Ishikawa (cell line): ENCODE measurements at regions not wholly inside any gene's neighbourhood (a gene's known extent, or its start where the extent isn't known, plus 50 kb on each side); places are given as distances from the start of the nearest gene placed in this dataset.

Experiments used
- CEBPB ChIP-seq: IDR thresholded peaks from 2 replicates; pipeline ENCODE4 v1.6.1; 2012
- CREB1 ChIP-seq: IDR thresholded peaks from 2 replicates; pipeline ENCODE4 v1.6.1; 2012; ENCODE audit warnings: low read depth
- EGR1 ChIP-seq: IDR thresholded peaks from 2 replicates; pipeline ENCODE4 v1.6.1; 2012
- EP300 ChIP-seq: IDR thresholded peaks from 2 replicates; pipeline ENCODE4 v1.6.1; 2012; ENCODE audit warnings: borderline replicate concordance
- FOXM1 ChIP-seq: IDR thresholded peaks from 2 replicates; pipeline ENCODE4 v1.6.1; 2012; ENCODE audit warnings: low read depth, borderline replicate concordance
- NFIC ChIP-seq: IDR thresholded peaks from 2 replicates; pipeline ENCODE4 v1.6.1; 2012
- RAD21 ChIP-seq: IDR thresholded peaks from 2 replicates; pipeline ENCODE4 v1.6.1; 2012; ENCODE audit warnings: low read depth
- TAF1 ChIP-seq: IDR thresholded peaks from 2 replicates; pipeline ENCODE4 v1.6.1; 2012; ENCODE audit warnings: low read depth, mild to moderate bottlenecking
- TCF12 ChIP-seq: IDR thresholded peaks from 2 replicates; pipeline ENCODE4 v1.6.1; 2012; ENCODE audit warnings: low read depth
- TEAD4 ChIP-seq: IDR thresholded peaks from 2 replicates; pipeline ENCODE4 v1.6.1; 2012
- YY1 ChIP-seq: IDR thresholded peaks from 2 replicates; pipeline ENCODE4 v1.6.1; 2012; ENCODE audit warnings: low read depth
- ZBTB7A ChIP-seq: IDR thresholded peaks from 2 replicates; pipeline ENCODE4 v1.6.1; 2012; ENCODE audit warnings: low read depth
- TF ChIP-seq, protein P1 (sequence below): IDR thresholded peaks from 2 replicates; pipeline ENCODE4 v1.6.1; 2012
- TF ChIP-seq, protein P2 (sequence below): IDR thresholded peaks from 2 replicates; pipeline ENCODE4 v1.6.1; 2012
- TF ChIP-seq, protein P3 (sequence below): IDR thresholded peaks from 2 replicates; pipeline ENCODE4 v1.6.1; 2012; ENCODE audit warnings: low read depth, mild to moderate bottlenecking

DNA sequence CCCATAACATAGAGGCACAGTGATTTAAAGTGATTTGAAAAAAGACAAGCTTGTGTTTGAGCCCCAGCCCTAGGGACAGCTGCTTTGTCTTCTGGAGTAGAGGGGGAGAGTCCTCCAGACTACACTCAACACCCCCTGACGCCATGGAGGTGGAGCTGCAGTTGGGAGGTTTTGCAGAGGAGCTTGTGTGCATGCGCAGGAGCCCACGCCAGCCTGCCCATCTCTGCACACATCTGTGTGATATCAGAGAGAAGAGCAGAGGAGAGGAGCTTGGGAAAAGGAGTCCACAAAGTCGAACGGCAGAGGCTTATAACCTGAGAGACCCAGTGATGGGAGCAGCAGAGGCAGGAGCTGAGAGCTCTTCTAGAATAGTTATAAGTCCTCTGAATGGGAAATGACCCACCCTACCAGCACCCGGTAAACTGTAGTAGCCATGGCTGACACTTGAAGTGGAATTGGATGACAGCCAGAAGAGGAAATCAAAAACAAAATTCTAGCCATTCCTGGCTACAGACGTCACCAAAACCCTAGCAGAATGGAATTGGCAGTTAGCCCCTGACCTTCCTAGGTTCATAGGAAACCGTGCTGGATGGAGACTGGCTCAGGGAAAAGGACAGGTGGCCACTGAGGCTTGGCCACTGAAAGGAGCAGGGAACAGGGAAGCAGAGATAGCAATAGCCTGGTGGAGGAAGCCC lies 185.1 kb upstream of the VASH1 start:
- TF ChIP-seq FOXM1 = no peak
- no peak for TF ChIP-seq EP300
- no peak for TF ChIP-seq TCF12
- TF ChIP-seq, protein P1, sequence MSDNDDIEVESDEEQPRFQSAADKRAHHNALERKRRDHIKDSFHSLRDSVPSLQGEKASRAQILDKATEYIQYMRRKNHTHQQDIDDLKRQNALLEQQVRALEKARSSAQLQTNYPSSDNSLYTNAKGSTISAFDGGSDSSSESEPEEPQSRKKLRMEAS = no peak
- TF ChIP-seq EGR1 = no peak
- TF ChIP-seq, protein P2, sequence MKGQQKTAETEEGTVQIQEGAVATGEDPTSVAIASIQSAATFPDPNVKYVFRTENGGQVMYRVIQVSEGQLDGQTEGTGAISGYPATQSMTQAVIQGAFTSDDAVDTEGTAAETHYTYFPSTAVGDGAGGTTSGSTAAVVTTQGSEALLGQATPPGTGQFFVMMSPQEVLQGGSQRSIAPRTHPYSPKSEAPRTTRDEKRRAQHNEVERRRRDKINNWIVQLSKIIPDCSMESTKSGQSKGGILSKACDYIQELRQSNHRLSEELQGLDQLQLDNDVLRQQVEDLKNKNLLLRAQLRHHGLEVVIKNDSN = no peak
- no peak for TF ChIP-seq RAD21
- TF ChIP-seq CREB1 = no peak
- TF ChIP-seq TAF1 = no peak
- peak; percentile 75 for TF ChIP-seq TEAD4
- TF ChIP-seq, protein P3, sequence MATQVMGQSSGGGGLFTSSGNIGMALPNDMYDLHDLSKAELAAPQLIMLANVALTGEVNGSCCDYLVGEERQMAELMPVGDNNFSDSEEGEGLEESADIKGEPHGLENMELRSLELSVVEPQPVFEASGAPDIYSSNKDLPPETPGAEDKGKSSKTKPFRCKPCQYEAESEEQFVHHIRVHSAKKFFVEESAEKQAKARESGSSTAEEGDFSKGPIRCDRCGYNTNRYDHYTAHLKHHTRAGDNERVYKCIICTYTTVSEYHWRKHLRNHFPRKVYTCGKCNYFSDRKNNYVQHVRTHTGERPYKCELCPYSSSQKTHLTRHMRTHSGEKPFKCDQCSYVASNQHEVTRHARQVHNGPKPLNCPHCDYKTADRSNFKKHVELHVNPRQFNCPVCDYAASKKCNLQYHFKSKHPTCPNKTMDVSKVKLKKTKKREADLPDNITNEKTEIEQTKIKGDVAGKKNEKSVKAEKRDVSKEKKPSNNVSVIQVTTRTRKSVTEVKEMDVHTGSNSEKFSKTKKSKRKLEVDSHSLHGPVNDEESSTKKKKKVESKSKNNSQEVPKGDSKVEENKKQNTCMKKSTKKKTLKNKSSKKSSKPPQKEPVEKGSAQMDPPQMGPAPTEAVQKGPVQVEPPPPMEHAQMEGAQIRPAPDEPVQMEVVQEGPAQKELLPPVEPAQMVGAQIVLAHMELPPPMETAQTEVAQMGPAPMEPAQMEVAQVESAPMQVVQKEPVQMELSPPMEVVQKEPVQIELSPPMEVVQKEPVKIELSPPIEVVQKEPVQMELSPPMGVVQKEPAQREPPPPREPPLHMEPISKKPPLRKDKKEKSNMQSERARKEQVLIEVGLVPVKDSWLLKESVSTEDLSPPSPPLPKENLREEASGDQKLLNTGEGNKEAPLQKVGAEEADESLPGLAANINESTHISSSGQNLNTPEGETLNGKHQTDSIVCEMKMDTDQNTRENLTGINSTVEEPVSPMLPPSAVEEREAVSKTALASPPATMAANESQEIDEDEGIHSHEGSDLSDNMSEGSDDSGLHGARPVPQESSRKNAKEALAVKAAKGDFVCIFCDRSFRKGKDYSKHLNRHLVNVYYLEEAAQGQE = no peak
- no peak for TF ChIP-seq CEBPB
- no peak for TF ChIP-seq YY1
- TF ChIP-seq NFIC = peak; percentile 66
- TF ChIP-seq ZBTB7A = no peak

DNA sequence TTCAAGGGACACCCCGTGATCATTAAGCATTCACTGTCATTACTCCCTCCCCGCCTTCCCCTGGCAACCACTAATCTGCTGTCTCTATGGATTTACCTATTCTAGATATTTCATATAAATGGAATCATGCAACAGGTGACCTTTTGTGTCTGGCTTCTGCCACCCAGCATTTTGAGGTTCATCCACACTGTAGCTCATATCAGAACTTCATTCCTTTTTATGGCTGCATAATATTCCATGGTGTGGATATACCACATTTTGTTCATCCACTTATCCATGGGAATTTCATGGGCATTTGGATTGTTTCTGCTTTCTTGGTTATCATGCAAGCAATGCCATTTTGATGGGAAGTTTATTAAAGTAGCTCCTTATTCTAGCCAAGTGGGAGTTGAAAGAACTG lies 184.2 kb upstream of the VASH1 start:
- no peak for TF ChIP-seq CREB1

DNA sequence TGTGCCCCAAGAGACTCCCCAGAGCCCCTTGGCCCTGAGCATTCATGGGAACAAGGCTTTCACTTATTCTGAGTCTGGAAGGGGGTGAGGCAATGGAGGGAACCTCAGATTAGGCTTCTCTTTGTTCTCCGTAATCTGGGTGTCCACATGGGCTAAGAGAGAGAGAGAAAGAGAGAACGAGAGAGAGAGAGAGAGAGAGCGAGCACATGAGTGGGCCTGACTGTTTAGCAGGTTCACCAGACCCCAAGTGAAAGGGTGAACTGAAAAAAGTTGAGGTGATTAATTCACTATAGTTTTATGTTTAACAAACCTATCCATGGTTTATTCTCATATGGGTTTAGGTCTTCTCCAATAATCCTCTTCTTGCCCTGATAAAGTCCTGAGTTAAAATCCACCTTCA lies 183.4 kb upstream of the VASH1 start:
- no peak for TF ChIP-seq NFIC
- TF ChIP-seq, protein P3 = no peak
- TF ChIP-seq CEBPB = no peak
- TF ChIP-seq YY1 = no peak
- TF ChIP-seq, protein P2 = no peak
- TF ChIP-seq FOXM1 = no peak
- TF ChIP-seq, protein P1 = no peak
- no peak for TF ChIP-seq CREB1
- TF ChIP-seq TEAD4 = no peak
- no peak for TF ChIP-seq TCF12
- no peak for TF ChIP-seq ZBTB7A
- TF ChIP-seq TAF1 = no peak
- no peak for TF ChIP-seq RAD21
- TF ChIP-seq EGR1 = no peak
- TF ChIP-seq EP300 = no peak

DNA sequence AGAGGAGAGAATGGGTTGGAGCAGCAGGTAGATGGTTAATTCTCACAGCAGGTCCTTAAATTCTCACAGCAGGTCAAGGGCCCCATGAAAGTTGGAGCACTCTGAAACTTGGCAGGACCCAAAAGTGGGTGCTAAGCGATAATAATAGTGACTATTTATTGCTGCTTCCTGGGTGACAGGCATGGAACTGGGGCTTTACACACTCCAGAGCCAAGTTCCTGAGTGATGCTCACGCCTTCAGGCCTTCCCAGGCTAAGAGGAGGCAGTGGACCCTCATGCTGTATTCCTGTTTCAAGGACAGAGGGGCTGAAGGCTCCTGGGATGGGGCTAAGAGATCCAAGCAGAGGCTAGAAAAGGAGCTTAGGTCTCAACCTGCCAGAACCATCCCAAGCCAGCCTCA lies 180.9 kb upstream of the VASH1 start:
- TF ChIP-seq CEBPB = no peak
- no peak for TF ChIP-seq YY1
- no peak for TF ChIP-seq CREB1
- no peak for TF ChIP-seq TCF12
- TF ChIP-seq TEAD4 = no peak

DNA sequence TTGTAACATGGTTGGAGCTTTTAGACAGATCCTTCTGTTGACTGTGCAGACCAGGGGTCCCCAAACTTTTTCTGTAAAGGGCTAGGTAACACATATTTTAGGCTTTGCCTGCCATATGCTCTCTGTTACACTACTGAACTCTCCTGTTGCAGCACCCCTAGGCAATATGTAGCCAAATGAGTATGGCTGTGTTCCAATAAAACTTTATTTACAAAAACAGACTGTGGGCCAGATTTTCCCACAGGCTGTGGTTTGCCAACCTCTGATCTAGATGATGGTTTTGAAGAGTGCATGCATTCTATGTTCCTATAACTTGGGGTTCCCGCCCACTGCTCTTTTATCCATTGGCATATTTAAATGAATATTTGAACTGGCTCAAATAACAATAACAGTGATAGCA lies 180.3 kb upstream of the VASH1 start:
- no peak for TF ChIP-seq EP300
- no peak for TF ChIP-seq NFIC
- no peak for TF ChIP-seq TCF12
- no peak for TF ChIP-seq YY1
- TF ChIP-seq EGR1 = no peak
- TF ChIP-seq CEBPB = no peak
- TF ChIP-seq, protein P2 = no peak
- TF ChIP-seq, protein P3 = no peak
- TF ChIP-seq TEAD4 = no peak
- no peak for TF ChIP-seq ZBTB7A
- no peak for TF ChIP-seq RAD21
- TF ChIP-seq FOXM1 = no peak
- no peak for TF ChIP-seq TAF1
- TF ChIP-seq, protein P1 = no peak
- TF ChIP-seq CREB1 = no peak
